HG03060 (cell line): ENCODE measurements at regions not wholly inside any gene's neighbourhood (a gene's known extent, or its start where the extent isn't known, plus 50 kb on each side); places are given as distances from the start of the nearest gene placed in this dataset.
"Not testable (repeated sequence)": the region's sequence is repeated elsewhere in the genome, so short reads cannot be mapped to it uniquely, and the experiment has no call there.

Experiments used
- ATAC-seq: cut with Tn5 transposase; IDR thresholded peaks from one replicate; pipeline ENCODE4 v1.9.1; 2021; ENCODE audit warnings: low read depth, moderate number of reproducible peaks; ENCODE audit not compliant: unreplicated experiment

GRCh38 chr18:39167990-39168389 lies 1602.4 kb upstream of the CELF4 start:
- no peak for ATAC-seq

- no peak for ATAC-seq
These were observed 1601.2 kb upstream of the CELF4 start for GRCh38 chr18:39166776-39167175.

- no peak for ATAC-seq
These were observed 1596.6 kb upstream of the CELF4 start for GRCh38 chr18:39162013-39162827.

- no peak for ATAC-seq
These were observed 1583.7 kb upstream of the CELF4 start for GRCh38 chr18:39149211-39149806.

GRCh38 chr18:39134255-39134654 lies 1568.7 kb upstream of the CELF4 start:
- ATAC-seq, result no peak

- not testable (repeated sequence) for ATAC-seq
These were observed 1561.9 kb upstream of the CELF4 start for GRCh38 chr18:39127538-39127937.

- ATAC-seq, result no peak
These were observed 1548.2 kb upstream of the CELF4 start for GRCh38 chr18:39113790-39114189.

- no peak for ATAC-seq
These were observed 1539.5 kb upstream of the CELF4 start for GRCh38 chr18:39105104-39105503.

- ATAC-seq, result no peak
These were observed 1507.4 kb upstream of the CELF4 start for GRCh38 chr18:39072970-39073369.

GRCh38 chr18:39062426-39062825 lies 1496.8 kb upstream of the CELF4 start:
- ATAC-seq, result no peak

- ATAC-seq, result no peak
These were observed 1492.9 kb upstream of the CELF4 start for GRCh38 chr18:39058386-39059000.

- no peak for ATAC-seq
These were observed 1491.9 kb upstream of the CELF4 start for GRCh38 chr18:39057423-39058064.

GRCh38 chr18:39053571-39053970 lies 1488.0 kb upstream of the CELF4 start:
- no peak for ATAC-seq

GRCh38 chr18:39051013-39051412 lies 1485.4 kb upstream of the CELF4 start:
- ATAC-seq, result no peak

GRCh38 chr18:39039813-39040212 lies 1474.2 kb upstream of the CELF4 start:
- ATAC-seq, result no peak

- ATAC-seq, result no peak
These were observed 1472.3 kb upstream of the CELF4 start for GRCh38 chr18:39037925-39038324.

GRCh38 chr18:39033312-39033711 lies 1467.7 kb upstream of the CELF4 start:
- ATAC-seq, result no peak

- ATAC-seq, result no peak
These were observed 1466.0 kb upstream of the CELF4 start for GRCh38 chr18:39031647-39032046.

- ATAC-seq, result no peak
These were observed 1464.6 kb upstream of the CELF4 start for GRCh38 chr18:39030124-39030655.

GRCh38 chr18:39025531-39025930 lies 1459.9 kb upstream of the CELF4 start:
- no peak for ATAC-seq

GRCh38 chr18:39019989-39020388 lies 1454.4 kb upstream of the CELF4 start:
- ATAC-seq, result no peak
